Heart left ventricle (tissue), 13 donors: ENCODE measurements at regions not wholly inside any gene's neighbourhood (a gene's known extent, or its start where the extent isn't known, plus 50 kb on each side); places are given as distances from the start of the nearest gene placed in this dataset.

Experiments used
- CTCF ChIP-seq, 12 donors: fragments of 200-600 bp; sonication (generic) in 4 of 12; IDR thresholded peaks; one replicate each; pipeline versions ENCODE4 v1.5.0 to v1.8.0; 2018 to 2022; ENCODE audit warnings: antibody characterized with exemption in 12 of 12, mild to moderate bottlenecking in 5 of 12
- POLR2A ChIP-seq, 2 donors: fragments of 450-650 bp; IDR thresholded peaks; one replicate each; pipeline ENCODE4 v1.6.1; 2017; ENCODE audit warnings: antibody characterized with exemption in 2 of 2, mild to moderate bottlenecking in 2 of 2, moderate library complexity in 2 of 2
- donor health status: ischemic (EF 13 %, LVEDD 7.1; RV severe dilation, severe dysfunction).
- donor health status: DM: no; HTN: yes; CAD: no.
- donor health status: DM: no; HTN: no; CAD: no.
- donor health status: ischemic (EF 25% LVEDD 6.9; RV normal size, moderate dysfunction).
- donor health status: ischemic (EF 25% LVEDD 5.7; RV mildly dilated, moderate dysfunction).
- donor health status: ischemic (EF 35%, LVEDD 5.7; RV mildly dilated, moderate dysfunction).
- donor health status: nonischemic (EF 11% LVEDD 7.7; RV severe dilation, severe dysfunction).
- donor health status: DM: yes; HTN: yes; CAD: no.
- donor health status: PGD.
- donor health status: ischemic (EF 29% LVEDD 5.4; RV normal size, mild dysfunction).
- donor health status: nonischemic (EF 23%, LVEDD 6.1; RV moderate dilation, normal function).

GRCh38 chr9:99445920-99446319, 223.8 kb downstream of the SEC61B start:
- no peak for TF ChIP-seq CTCF (IDR thresholded peaks at IDR 0.05)
- no peak for TF ChIP-seq POLR2A (IDR thresholded peaks at IDR 0.05)
